ENCODE measurements at regions not wholly inside any gene's neighbourhood (a gene's known extent, or its start where the extent isn't known, plus 50 kb on each side); places are given as distances from the start of the nearest gene placed in this dataset.

DNA sequence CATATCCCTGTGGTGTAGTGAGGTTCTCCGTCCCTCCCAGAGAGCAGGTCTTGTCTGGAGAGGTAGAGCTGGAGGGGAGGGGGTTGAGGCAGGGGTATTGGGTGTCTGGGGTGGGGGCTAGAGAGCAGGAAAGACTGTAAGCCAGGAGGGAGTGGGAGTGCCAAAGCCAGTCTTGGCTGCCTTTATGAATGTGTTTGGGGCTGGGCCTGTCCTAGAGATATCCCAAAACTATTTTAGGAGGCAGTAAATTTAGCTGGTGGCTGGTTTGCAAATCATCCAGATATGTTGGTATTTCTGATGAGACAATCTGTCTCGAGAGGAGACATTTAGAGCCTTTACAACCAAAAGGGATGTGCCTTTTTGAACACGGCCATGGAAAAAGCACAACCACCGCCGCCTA, 166.6 kb downstream of the TLE3 start:
- no peak for TF ChIP-seq CTCF (optimal IDR thresholded peaks at IDR 0.05 in 1 of 3, IDR thresholded peaks at IDR 0.05 in 1 of 3, conservative IDR thresholded peaks at IDR 0.05 in 1 of 3; ENCODE audit: extremely low read depth in 1 of 3, insufficient read depth in 2 of 3, low read length in 3 of 3)
- no peak for TF ChIP-seq EZH2 (IDR thresholded peaks at IDR 0.05; ENCODE audit: low read length)

Measured in keratinocyte (primary cell).